Fibroblast of the conjunctiva (primary cell): ENCODE measurements at regions not wholly inside any gene's neighbourhood (a gene's known extent, or its start where the extent isn't known, plus 50 kb on each side); places are given as distances from the start of the nearest gene placed in this dataset.
"Not testable (repeated sequence)": the region's sequence is repeated elsewhere in the genome, so short reads cannot be mapped to it uniquely, and the experiment has no call there.

Experiments used
- DNase-seq: peaks from one replicate; pipeline ENCODE4 v3.0.0-alpha.2; 2010; ENCODE audit warnings: low read depth

- DNase-seq: peak; percentile 60
Observed at GRCh38 chr6:8180327-8181159, 78.2 kb upstream of the EEF1E1 start.

DNA sequence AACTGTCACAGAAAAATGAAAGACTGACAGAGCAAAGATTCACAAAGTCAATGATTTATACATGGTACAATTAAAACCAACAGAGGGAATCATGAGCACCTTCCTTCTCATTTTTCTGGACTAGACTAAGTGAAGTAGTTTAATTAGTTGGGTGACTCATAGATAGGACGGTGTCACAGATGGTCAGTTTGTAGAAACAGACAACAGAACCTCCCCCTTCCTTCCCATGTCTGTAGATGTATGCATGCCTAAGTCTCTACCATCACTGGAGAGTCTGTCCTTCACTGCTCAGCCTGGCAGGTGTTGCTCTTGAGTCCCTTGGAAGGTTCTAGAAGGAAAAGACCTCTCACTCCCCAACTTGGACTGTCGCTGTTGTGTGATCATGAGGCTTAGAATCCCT is 75.4 kb upstream of the EEF1E1 start:
- no peak for DNase-seq

DNA sequence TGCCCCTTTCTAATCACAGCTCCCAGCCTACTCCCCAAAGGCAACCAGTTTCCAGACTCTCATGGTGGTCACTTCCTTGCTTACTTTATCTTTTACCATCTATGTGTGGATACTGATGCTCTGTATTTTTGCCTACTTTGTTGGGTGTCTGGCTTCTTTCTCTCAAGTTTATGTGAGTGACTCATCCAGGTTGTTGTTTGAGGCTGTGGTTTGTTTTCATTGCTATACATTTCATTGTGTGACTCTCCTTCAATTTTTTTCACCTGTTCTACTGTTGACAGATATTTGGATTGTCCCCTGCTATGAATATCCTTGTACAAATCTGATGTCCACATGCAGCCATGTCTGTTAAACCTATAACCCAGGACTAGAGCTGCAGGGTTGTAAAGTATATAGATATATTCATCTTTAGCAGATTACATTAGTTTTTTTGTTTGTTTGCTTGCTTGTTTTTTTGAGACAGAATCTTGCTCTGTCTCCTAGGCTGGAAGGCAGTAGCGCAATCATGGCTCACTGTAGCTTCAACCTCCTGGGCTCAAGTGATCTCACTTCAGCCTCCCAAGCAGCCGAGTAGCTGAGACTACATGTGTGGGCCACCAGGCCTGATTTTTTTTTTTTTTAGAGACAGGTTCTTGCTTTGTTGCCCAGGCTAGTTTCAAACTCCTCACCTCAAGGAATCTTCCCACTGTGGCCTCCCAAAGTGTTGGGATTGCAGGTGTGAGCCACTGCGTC is 72.9 kb upstream of the EEF1E1 start:
- no peak for DNase-seq

DNA sequence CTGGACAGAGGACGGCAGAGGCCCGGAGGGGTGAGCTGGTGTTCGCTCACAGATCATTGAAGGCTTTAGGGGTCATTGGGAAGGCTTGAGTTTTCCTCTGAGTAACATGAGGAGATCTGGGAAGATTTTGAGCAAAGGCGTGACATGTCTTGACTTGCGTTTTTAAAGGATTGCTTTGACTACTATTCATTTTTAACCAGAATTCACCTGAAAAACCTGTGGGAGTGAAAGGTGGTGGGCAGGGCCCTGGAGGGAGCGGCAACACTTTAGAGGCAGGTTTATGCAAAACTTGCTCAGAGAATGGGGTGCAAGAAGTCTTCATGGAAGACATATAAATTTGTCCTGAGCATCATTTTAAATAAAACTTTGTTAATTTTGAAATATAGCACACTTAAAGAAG is 72.2 kb upstream of the EEF1E1 start:
- DNase-seq: no peak

DNA sequence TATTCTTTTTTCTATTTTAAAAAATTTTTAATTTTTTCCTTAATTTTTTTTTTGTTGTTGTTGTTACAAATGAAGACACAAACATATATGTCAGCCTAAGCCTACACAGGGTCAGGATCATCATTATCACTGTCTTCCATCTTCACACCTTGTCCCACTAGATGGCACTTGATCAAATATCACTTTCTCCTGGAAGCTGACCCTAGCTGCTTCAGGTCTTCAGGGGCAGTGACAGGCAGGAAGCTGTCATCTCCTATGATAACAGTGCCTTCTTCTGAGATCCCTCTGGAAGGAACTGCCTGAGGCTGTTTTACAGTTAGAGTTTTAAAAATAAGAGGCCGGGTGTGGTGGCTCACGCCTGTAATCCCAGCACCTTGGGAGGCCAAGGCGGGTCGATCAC is 70.2 kb upstream of the EEF1E1 start:
- no peak for DNase-seq

DNA sequence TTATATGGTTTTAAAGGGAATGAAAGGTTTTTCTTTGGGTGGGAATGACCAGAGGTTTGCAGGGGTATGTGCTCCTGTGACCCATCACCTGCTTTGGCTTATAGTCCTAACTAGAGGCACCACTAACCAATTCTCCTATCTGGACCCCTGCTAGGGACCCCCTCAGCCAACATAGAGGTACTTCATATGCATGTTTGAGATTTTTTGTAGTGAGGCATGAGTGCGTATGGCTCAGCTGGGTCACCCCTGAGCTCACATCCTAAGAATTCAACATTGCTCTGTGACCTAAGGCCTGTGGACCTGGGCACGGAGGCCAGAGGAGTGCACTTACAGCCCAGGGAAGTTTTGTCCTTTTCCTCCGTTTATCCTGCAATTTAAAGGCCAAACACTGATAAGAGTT is 68.4 kb upstream of the EEF1E1 start:
- DNase-seq: no peak

- DNase-seq: no peak
Observed at GRCh38 chr6:8170245-8170644, 67.9 kb upstream of the EEF1E1 start.

GRCh38 chr6:8166156-8166555 is 63.8 kb upstream of the EEF1E1 start:
- DNase-seq: no peak

GRCh38 chr6:8165008-8165407 is 62.7 kb upstream of the EEF1E1 start:
- DNase-seq: not testable (repeated sequence)

DNA sequence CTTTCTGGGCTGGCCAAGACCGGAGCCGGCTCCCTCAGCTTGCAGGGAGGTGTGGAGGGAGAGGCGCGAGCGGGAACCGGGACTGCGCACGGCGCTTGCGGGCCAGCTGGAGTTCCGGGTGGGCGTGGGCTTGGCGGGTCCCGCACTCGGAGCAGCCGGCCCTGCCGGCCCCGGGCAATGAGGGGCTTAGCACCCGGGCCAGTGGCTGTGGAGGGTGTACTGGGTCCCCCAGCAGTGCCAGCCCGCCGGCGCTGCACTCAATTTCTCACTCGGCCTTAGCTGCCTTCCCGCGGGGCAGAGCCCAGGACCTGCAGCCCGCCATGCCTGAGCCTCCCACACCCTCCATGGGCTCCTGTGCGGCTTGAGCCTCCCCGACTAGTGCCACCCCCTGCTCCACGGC is 61.9 kb upstream of the EEF1E1 start:
- DNase-seq: not testable (repeated sequence)

GRCh38 chr6:8159966-8160365 is 57.6 kb upstream of the EEF1E1 start:
- DNase-seq: no peak

DNA sequence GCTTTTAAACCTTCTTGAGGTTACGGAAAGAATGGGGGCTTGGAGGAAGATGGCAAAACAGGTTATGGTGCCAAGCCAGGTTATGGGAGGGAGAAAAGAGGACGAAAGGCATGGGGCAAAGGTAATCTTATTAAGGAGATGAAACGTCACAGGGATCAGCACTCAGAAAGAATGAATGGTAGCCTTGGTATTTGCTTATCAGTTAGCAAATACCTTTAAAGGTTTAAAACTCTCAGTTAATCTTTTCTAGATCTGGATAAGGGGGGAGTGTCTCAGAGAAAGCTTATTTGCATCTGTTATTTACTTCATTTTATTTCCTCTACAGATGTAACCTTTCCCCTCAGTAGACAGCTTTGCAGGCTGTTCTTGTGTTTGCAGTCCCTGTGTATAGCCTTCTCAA is 55.5 kb upstream of the EEF1E1 start:
- no peak for DNase-seq

DNA sequence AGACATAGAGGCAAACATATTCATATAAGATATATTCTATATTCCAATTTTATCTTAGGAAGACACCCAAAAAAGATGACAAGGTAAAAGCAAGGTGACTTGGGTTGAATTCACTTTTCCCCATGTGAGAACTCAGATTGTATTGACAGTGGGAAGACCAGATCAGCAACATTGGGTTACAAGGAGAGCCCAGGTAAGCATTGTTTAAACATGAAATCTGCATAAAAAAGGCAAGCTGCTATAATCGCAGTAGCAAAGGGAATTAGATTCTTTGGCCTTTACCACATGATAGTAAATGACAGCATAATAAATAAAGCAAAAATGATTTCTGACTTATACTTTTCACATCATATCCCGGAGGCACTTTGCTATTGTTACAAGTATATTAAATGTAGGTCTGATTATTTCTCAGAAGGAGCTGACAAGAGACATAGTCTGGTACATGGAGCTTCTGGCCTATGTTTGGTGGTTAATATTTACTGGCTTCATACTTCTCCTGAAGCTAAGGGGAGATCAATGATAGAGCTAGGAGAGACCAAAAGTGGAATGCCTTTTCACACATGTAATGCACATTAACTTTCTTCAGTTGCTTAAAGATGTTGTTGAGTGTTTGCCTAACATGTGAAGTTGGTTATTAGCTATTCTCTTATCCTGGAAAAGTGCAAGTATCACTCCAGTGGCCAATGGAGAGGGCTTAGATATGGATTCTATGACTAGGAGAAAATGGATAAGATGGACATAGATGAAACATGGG is 53.1 kb upstream of the EEF1E1 start:
- DNase-seq: no peak
